ENCODE measurements at regions not wholly inside any gene's neighbourhood (a gene's known extent, or its start where the extent isn't known, plus 50 kb on each side); places are given as distances from the start of the nearest gene placed in this dataset.

DNA sequence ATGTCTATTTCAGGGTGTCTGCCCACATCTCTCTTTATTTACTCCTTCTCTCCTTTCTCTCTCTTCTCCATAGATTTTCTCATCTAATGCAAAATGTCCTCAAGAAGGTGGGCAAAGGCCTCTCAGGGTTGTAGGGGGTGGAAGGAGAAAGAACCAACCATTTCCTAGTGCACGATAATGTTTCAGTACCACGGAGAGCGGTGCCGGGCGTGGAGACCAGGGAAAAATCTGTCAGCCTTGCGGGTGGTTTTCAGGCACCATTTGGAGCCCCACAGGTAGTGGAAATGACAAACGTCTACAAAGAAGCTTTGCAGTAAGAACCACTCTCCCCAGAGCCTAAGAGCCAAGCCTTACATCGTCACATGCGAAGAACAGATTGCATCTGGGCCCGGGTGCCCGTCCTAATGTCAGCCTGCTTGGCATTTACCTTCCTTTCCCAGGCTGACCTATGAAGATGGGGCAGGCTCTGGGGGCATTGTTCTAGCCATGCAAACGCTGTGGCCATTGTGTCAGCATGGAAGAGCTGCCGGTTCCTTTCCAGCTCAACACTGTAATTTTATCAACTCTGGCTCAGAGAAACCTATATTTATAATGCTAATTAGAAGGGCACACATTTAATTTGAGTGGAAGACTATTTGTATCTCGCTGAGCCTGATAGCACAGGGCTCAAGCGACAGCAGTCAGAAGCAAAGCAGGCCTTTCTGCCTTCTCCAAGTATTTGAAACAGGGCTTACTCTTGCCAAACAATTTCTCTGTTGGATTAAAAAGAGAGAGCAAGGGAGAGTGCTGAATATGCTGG, 430.1 kb upstream of the WWC1 start:
- TF ChIP-seq, protein P1, sequence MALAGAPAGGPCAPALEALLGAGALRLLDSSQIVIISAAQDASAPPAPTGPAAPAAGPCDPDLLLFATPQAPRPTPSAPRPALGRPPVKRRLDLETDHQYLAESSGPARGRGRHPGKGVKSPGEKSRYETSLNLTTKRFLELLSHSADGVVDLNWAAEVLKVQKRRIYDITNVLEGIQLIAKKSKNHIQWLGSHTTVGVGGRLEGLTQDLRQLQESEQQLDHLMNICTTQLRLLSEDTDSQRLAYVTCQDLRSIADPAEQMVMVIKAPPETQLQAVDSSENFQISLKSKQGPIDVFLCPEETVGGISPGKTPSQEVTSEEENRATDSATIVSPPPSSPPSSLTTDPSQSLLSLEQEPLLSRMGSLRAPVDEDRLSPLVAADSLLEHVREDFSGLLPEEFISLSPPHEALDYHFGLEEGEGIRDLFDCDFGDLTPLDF (CRISPR knock-in tag; IDR thresholded peaks at IDR 0.05): no peak
- no peak for TF ChIP-seq CREM (CRISPR knock-in tag; IDR thresholded peaks at IDR 0.05)
- TF ChIP-seq ZNF671 (CRISPR knock-in tag; IDR thresholded peaks at IDR 0.05): no peak
- TF ChIP-seq ZBTB21 (CRISPR knock-in tag; IDR thresholded peaks at IDR 0.05; ENCODE audit: borderline replicate concordance): no peak
